ENCODE measurements at regions not wholly inside any gene's neighbourhood (a gene's known extent, or its start where the extent isn't known, plus 50 kb on each side); places are given as distances from the start of the nearest gene placed in this dataset.

GRCh38 chr11:71356280-71356876, 91.8 kb downstream of the DHCR7 start:
- no peak for DNase-seq

GRCh38 chr11:71355281-71355680, 92.9 kb downstream of the DHCR7 start:
- no peak for DNase-seq

- no peak for DNase-seq
Measured at GRCh38 chr11:71354394-71355105, 93.6 kb downstream of the DHCR7 start.

GRCh38 chr11:71352748-71353147, 95.4 kb downstream of the DHCR7 start:
- DNase-seq = no peak

- DNase-seq = no peak
Measured at GRCh38 chr11:71352226-71352625, 96.0 kb downstream of the DHCR7 start.

GRCh38 chr11:71349627-71350026, 97.2 kb upstream of the SHANK2 start:
- DNase-seq = no peak

- no peak for DNase-seq
Measured at GRCh38 chr11:71343828-71344400, 91.5 kb upstream of the SHANK2 start.

- peak in 1 of 2 experiments; percentile 5 for DNase-seq
Measured at GRCh38 chr11:71342951-71343827, 90.8 kb upstream of the SHANK2 start.

GRCh38 chr11:71342116-71342515, 89.7 kb upstream of the SHANK2 start:
- no peak for DNase-seq

GRCh38 chr11:71341596-71341995, 89.2 kb upstream of the SHANK2 start:
- DNase-seq = no peak

- DNase-seq = no peak
Measured at GRCh38 chr11:71341173-71341572, 88.8 kb upstream of the SHANK2 start.

GRCh38 chr11:71340086-71340606, 87.8 kb upstream of the SHANK2 start:
- DNase-seq = no peak

GRCh38 chr11:71339396-71339881, 87.1 kb upstream of the SHANK2 start:
- no peak for DNase-seq

GRCh38 chr11:71338801-71339395, 86.5 kb upstream of the SHANK2 start:
- DNase-seq = no peak

- DNase-seq = no peak
Measured at GRCh38 chr11:71336996-71337754, 84.8 kb upstream of the SHANK2 start.

- DNase-seq = no peak
Measured at GRCh38 chr11:71336176-71336995, 84.0 kb upstream of the SHANK2 start.

GRCh38 chr11:71335371-71335770, 83.0 kb upstream of the SHANK2 start:
- no peak for DNase-seq

- DNase-seq = no peak
Measured at GRCh38 chr11:71334191-71334590, 81.8 kb upstream of the SHANK2 start.

GRCh38 chr11:71333473-71333872, 81.1 kb upstream of the SHANK2 start:
- DNase-seq = no peak

GRCh38 chr11:71332447-71332846, 80.1 kb upstream of the SHANK2 start:
- no peak for DNase-seq

- DNase-seq = no peak
Measured at GRCh38 chr11:71332046-71332445, 79.7 kb upstream of the SHANK2 start.

Measured in stimulated activated CD4-positive, alpha-beta T cell treated with anti-CD3 and anti-CD28 coated beads, Interleukin-4, amount 100 ng/mL, for 4 hours (primary cell).